Endothelial cell of umbilical vein (primary cell): ENCODE measurements at regions not wholly inside any gene's neighbourhood (a gene's known extent, or its start where the extent isn't known, plus 50 kb on each side); places are given as distances from the start of the nearest gene placed in this dataset.

ENCODE experiments used
- EZH2 ChIP-seq: IDR thresholded peaks from 2 replicates; pipeline ENCODE4 v1.6.1; 2012; ENCODE audit warnings: borderline replicate concordance, low read depth, mild to moderate bottlenecking, moderate library complexity, low read length, inconsistent platforms; ENCODE audit not compliant: severe bottlenecking
- FOS ChIP-seq: IDR thresholded peaks from 2 replicates; pipeline ENCODE4 v1.6.1; 2011; ENCODE audit warnings: mild to moderate bottlenecking, low read length, moderate library complexity, borderline replicate concordance; ENCODE audit not compliant: insufficient read depth
- JUN ChIP-seq: IDR thresholded peaks from 2 replicates; pipeline ENCODE4 v1.6.1; 2011; ENCODE audit warnings: borderline replicate concordance, low read depth; ENCODE audit not compliant: insufficient read length, insufficient read depth
- POLR2A ChIP-seq: IDR thresholded peaks from 2 replicates; pipeline ENCODE4 v1.6.1; 2012; ENCODE audit warnings: low read depth, mild to moderate bottlenecking, control low read depth, low read length
- POLR2AphosphoS5 ChIP-seq: IDR thresholded peaks from 2 replicates; pipeline ENCODE4 v1.6.1; 2012; ENCODE audit warnings: low read depth, mild to moderate bottlenecking, control low read depth, low read length, moderate library complexity; ENCODE audit not compliant: insufficient read depth
- TF ChIP-seq, protein P1 (sequence below), 2 donors: IDR thresholded peaks; 1 replicate in 1 of 2; 2 replicates in 1 of 2; pipeline ENCODE4 v1.5.1; 2011; ENCODE audit warnings: low read length in 2 of 2, mild to moderate bottlenecking in 2 of 2, moderate library complexity in 2 of 2, control low read depth in 1 of 2, inconsistent platforms in 1 of 2, low read depth in 1 of 2; ENCODE audit not compliant: insufficient read depth in 1 of 2; ENCODE audit errors: extremely low read depth in 1 of 2
- TF ChIP-seq, protein P2 (sequence below): IDR thresholded peaks from 2 replicates; pipeline ENCODE4 v1.6.1; 2011; ENCODE audit not compliant: insufficient read depth, insufficient read length

DNA sequence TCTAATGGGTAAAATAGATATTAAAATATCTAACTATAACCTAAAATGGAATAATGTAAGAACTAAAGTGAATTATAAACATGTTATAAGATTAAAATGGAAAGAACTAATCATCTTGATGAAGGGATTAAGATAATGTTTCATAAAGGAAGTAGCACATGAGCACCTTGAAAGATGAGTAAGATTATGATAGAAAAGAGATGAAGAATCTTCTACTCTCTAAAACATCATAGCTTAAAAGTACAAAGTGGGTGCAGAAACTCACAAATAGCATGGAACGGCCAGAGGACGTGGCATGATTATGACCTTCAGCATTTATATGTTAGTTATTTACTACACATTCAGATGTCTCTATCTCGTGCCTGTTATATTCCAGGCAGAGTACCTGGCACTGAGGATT, 76.2 kb upstream of the COL5A2 start:
- TF ChIP-seq EZH2 (no peak), POLR2AphosphoS5 (no peak), JUN (no peak), FOS (no peak), POLR2A (no peak)
- TF ChIP-seq, protein P1, sequence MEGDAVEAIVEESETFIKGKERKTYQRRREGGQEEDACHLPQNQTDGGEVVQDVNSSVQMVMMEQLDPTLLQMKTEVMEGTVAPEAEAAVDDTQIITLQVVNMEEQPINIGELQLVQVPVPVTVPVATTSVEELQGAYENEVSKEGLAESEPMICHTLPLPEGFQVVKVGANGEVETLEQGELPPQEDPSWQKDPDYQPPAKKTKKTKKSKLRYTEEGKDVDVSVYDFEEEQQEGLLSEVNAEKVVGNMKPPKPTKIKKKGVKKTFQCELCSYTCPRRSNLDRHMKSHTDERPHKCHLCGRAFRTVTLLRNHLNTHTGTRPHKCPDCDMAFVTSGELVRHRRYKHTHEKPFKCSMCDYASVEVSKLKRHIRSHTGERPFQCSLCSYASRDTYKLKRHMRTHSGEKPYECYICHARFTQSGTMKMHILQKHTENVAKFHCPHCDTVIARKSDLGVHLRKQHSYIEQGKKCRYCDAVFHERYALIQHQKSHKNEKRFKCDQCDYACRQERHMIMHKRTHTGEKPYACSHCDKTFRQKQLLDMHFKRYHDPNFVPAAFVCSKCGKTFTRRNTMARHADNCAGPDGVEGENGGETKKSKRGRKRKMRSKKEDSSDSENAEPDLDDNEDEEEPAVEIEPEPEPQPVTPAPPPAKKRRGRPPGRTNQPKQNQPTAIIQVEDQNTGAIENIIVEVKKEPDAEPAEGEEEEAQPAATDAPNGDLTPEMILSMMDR (IDR thresholded peaks at IDR 0.05; ENCODE audit: extremely low read depth in 1 of 2, insufficient read depth in 1 of 2, low read depth in 1 of 2, low read length in 2 of 2), result no peak
- TF ChIP-seq, protein P2, sequence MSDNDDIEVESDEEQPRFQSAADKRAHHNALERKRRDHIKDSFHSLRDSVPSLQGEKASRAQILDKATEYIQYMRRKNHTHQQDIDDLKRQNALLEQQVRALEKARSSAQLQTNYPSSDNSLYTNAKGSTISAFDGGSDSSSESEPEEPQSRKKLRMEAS, result no peak
